Stimulated activated CD4-positive, alpha-beta T cell treated with anti-CD3 and anti-CD28 coated beads, Interleukin-15, amount 100 ng/mL, for 1 hour (primary cell): ENCODE measurements at regions not wholly inside any gene's neighbourhood (a gene's known extent, or its start where the extent isn't known, plus 50 kb on each side); places are given as distances from the start of the nearest gene placed in this dataset.
"Not testable (repeated sequence)": the region's sequence is repeated elsewhere in the genome, so short reads cannot be mapped to it uniquely, and the experiment has no call there.

Source experiments
- DNase-seq, 2 donors: peaks; one replicate each; pipeline ENCODE4 v3.0.0-alpha.2; 2020; ENCODE audit warnings: low read depth in 1 of 2, low spot score in 1 of 2

GRCh38 chr3:8400911-8401310 is 100.7 kb upstream of the LMCD1 start:
- DNase-seq, result no peak

- DNase-seq, result no peak
Observed at GRCh38 chr3:8403996-8404395, 97.6 kb upstream of the LMCD1 start.

- no peak for DNase-seq
Observed at GRCh38 chr3:8405144-8405543, 96.5 kb upstream of the LMCD1 start.

DNA sequence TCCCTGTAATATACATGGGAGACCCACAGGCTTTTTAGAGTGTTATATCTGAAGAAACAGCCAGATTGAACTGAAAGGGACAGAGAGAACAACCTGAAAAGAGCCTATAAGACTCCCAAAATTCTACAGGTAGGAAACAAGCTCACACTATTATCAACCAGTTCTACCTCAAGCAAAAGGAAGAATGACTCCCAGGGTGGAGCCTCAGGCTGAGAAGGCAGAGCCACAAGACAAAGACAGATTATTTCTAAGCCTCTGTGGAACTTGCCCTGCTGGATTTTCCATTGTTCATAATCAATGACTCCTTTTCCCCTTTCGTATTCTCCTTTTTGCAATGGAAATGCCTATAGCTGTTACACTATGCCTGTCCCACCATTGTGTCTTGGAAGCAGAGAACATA is 95.1 kb upstream of the LMCD1 start:
- DNase-seq, result no peak

DNA sequence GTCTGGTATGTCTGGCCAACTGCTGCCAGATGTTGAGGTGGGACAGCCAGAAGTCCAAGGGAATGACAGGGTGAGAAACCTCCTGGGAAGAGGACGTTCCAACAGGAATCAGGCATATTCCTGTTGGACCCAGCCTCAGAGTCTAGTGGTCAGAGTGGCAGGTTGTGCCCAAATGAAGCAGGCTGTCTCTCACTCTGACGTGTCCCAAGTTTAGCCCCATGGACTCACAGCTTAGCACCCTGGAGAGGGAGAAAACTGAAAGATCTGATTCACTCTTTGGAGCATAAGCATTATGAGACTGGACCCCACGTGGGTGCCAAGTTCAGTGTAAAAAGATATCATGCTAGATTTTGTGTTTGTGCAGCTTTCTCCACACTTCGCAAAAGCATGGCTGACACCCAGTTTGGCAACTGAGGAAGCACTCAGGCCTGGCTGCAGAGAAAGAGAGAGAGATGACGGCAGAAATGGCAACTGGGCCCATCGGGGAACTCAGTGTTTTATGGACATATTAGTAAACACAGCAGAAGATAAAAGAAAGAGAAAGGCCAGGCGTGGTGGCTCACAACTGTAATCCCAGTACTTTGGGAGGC is 88.2 kb upstream of the LMCD1 start:
- no peak for DNase-seq

GRCh38 chr3:8416965-8417364 is 84.7 kb upstream of the LMCD1 start:
- DNase-seq, result no peak

- no peak for DNase-seq
Observed at GRCh38 chr3:8420612-8421011, 81.0 kb upstream of the LMCD1 start.

- DNase-seq, result no peak
Observed at GRCh38 chr3:8421267-8421666, 80.4 kb upstream of the LMCD1 start.

GRCh38 chr3:8421711-8422110 is 79.9 kb upstream of the LMCD1 start:
- DNase-seq, result no peak

- DNase-seq, result no peak
Observed at GRCh38 chr3:8423307-8423706, 78.3 kb upstream of the LMCD1 start.

DNA sequence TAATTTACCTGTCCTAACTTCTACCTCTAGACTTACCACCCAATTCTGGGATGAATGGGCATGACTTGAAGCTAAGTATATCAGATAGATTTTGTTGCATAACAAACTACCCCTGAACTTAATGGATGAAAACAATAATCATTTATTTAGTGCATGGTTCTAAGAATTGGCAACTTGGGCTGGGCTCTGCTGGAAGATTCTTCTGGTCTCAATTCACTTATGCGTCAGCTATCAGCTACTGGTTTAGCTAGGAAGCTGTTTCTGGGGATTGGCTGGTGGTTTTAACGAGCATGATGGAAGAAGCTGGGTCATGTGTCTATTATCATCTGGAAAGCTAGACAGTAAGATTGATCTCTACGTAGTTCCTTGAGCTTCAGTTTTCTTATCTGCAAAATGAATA is 77.3 kb upstream of the LMCD1 start:
- no peak for DNase-seq

DNA sequence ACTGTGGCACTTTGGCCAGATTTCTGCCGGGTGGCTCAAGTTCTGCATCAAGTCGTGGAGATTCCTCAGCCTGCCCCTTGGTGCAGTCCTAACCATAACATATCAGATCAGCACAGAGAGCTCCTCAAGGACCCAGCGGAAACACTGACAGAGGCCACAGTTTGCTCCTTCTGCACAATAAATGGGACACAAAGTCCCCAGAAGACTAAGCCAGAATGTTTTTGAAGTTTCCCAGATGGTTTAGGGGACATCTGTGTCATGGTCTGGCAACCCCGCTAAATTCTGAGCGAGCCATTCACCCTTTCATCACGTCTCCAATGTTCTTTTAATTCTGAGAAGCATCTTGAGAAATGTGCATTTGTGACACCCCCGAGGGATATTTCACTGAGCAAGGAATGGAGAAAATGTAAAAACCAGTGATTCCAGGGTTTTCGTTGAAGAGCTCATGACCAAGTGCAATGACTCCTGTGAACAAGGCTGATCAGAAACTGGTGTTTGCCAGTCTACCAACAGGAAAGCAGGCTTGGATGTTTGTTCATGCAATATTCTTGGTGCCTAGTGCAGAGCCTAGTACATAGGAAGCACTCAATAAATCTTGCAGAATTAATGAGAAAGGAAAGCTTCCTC is 64.8 kb upstream of the LMCD1 start:
- DNase-seq, result no peak

- no peak for DNase-seq
Observed at GRCh38 chr3:8438507-8439079, 63.0 kb upstream of the LMCD1 start.

- not testable (repeated sequence) for DNase-seq
Observed at GRCh38 chr3:8440142-8440541, 61.5 kb upstream of the LMCD1 start.

DNA sequence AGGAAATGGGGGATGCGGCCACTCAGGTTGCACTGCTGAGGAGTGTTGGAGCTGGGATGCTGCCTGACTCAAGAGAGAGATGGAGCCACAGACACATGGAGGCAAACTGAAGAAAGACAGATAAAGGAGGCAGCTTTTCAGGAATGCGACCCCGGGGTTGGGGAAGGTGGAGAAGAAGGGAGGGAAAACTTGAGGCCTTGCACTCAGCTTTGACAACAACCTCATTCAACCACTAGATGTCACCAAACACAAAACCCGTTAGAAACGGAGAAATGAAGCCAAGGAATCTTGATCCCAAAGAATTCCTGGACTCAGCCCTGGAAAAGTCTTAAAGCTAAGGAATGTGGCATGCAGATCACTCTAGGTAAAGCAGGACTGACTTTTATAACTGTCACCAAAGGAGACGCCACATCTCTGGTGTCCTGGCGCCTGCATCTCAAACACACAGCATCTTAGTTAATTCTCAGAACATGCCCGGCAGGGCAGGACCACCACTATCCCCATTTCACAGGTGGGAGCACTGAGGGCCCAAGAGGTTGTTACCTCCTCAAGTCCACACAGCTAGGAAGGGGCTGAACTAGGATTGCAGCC is 59.6 kb upstream of the LMCD1 start:
- DNase-seq, result no peak

- DNase-seq, result no peak
Observed at GRCh38 chr3:8442993-8443650, 58.5 kb upstream of the LMCD1 start.

DNA sequence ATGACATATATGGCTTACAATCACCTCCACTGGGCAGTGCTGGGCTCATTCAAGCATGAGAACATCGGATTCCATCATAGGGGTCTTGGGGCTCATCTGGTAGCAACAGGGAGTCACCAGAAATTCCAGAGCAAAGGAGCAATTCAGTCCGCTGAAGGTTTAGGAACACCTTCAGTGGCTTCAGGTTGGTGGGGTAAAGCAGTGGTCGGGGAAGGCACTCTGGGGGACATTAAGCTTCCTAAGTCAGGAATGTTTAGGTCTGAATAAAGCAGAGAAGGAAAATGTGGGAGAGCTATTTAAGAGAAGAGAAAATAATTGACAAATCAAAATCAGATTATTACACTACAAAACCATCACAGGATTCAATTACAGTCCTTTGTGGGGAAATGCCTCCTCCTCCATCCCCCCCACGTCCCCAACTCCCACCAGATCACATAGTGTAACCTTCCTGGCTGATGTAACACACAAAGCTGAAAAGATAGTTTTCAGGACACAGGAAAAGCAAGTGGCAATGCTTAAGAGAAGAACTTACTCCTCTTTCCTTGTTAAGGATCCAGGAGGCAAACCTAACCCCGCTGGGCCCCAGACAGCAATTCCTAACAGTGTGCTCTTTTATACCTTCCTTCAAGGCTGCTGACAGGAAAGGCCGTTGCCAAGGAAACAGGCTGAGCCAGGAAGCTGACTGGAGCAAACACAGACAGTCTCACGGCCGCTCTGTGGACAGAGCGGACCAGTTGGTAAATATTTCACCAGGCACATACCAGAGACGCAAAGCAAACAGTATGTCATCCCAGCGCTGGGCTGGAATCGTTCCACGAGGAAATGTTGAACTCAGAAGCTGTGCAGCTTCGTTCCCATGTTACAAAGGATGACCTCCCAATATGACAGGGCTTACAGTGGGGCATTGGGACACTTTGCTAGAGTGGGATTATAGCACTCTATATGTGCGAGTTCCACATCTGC is 57.5 kb upstream of the LMCD1 start:
- no peak for DNase-seq

GRCh38 chr3:8444883-8445282 is 56.7 kb upstream of the LMCD1 start:
- DNase-seq, result no peak

DNA sequence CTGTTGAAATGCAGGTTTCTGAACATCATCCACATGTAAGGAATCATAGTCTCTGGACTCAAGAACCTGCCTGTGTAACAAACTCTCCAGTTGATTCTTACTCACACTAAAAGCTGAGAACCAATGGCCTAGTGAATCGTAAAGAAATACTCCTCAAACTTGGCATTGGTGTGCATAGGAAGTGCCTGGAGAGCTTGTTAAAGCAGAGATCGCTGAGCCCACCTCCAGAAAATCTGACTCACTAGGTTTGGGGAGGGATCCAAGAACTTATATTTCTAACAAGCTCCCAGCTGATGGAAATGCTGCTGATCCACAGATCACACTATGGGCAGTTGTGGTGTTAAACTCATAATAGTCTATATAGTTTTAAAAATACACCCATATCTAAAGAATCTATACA is 55.8 kb upstream of the LMCD1 start:
- no peak for DNase-seq

GRCh38 chr3:8446845-8447244 is 54.8 kb upstream of the LMCD1 start:
- DNase-seq, result no peak

DNA sequence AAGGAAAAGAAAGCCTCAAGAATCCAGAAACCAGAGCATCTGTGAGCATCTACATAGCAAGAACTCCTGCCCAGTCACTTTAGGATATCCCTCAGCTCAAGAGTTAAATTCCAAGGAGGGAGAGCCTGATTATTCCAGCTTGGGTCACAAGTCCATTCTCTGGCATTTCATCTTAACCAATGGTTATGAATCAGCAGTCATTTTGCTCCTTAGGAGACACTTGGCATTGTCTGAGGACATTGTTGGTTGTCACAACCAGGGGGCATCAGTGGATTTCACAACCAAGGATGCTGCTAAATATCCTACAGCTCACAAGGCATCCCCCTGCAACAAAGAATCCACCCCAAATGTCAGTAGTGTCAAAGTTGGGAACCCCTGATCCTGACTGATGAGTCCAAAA is 51.0 kb upstream of the LMCD1 start:
- DNase-seq, result no peak
